ENCODE measurements at regions not wholly inside any gene's neighbourhood (a gene's known extent, or its start where the extent isn't known, plus 50 kb on each side); places are given as distances from the start of the nearest gene placed in this dataset.

DNA sequence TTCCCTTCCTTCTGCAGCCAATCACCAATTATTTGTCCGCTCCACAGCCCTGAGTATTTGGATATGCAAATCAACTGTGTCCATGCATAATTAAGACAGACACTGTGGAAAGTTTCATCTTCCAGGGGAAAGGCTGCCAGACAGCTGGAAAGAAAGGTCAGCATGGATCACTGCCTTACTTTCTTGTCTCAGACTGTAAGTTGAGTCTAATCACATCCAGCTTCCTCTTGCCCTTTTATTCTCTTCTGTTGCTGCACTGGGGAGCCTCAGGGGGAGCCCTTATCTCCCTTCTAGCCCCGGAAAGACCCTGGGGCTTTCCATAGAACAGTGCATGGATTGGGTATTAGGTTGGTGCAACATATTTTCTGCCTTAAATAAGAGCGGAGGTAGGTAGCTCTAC is 182.9 kb downstream of the OMA1 start:
- TF ChIP-seq, protein P1, sequence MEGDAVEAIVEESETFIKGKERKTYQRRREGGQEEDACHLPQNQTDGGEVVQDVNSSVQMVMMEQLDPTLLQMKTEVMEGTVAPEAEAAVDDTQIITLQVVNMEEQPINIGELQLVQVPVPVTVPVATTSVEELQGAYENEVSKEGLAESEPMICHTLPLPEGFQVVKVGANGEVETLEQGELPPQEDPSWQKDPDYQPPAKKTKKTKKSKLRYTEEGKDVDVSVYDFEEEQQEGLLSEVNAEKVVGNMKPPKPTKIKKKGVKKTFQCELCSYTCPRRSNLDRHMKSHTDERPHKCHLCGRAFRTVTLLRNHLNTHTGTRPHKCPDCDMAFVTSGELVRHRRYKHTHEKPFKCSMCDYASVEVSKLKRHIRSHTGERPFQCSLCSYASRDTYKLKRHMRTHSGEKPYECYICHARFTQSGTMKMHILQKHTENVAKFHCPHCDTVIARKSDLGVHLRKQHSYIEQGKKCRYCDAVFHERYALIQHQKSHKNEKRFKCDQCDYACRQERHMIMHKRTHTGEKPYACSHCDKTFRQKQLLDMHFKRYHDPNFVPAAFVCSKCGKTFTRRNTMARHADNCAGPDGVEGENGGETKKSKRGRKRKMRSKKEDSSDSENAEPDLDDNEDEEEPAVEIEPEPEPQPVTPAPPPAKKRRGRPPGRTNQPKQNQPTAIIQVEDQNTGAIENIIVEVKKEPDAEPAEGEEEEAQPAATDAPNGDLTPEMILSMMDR (IDR thresholded peaks at IDR 0.05), result no peak
- no peak for TF ChIP-seq CHD2 (IDR thresholded peaks at IDR 0.05; ENCODE audit: low read length, partially characterized antibody)
- TF ChIP-seq, protein P2, sequence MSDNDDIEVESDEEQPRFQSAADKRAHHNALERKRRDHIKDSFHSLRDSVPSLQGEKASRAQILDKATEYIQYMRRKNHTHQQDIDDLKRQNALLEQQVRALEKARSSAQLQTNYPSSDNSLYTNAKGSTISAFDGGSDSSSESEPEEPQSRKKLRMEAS (IDR thresholded peaks at IDR 0.05; ENCODE audit: low read depth), result no peak
- TF ChIP-seq, protein P3, sequence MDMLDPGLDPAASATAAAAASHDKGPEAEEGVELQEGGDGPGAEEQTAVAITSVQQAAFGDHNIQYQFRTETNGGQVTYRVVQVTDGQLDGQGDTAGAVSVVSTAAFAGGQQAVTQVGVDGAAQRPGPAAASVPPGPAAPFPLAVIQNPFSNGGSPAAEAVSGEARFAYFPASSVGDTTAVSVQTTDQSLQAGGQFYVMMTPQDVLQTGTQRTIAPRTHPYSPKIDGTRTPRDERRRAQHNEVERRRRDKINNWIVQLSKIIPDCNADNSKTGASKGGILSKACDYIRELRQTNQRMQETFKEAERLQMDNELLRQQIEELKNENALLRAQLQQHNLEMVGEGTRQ (IDR thresholded peaks at IDR 0.05; ENCODE audit: borderline replicate concordance, low read depth, low read length), result no peak
- TF ChIP-seq YY1 (IDR thresholded peaks at IDR 0.05; ENCODE audit: low read depth), result no peak
- TF ChIP-seq POLR2AphosphoS5 (IDR thresholded peaks at IDR 0.05; ENCODE audit: low read depth, low read length), result no peak
- TF ChIP-seq, protein P4, sequence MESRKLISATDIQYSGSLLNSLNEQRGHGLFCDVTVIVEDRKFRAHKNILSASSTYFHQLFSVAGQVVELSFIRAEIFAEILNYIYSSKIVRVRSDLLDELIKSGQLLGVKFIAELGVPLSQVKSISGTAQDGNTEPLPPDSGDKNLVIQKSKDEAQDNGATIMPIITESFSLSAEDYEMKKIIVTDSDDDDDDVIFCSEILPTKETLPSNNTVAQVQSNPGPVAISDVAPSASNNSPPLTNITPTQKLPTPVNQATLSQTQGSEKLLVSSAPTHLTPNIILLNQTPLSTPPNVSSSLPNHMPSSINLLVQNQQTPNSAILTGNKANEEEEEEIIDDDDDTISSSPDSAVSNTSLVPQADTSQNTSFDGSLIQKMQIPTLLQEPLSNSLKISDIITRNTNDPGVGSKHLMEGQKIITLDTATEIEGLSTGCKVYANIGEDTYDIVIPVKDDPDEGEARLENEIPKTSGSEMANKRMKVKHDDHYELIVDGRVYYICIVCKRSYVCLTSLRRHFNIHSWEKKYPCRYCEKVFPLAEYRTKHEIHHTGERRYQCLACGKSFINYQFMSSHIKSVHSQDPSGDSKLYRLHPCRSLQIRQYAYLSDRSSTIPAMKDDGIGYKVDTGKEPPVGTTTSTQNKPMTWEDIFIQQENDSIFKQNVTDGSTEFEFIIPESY (IDR thresholded peaks at IDR 0.05; ENCODE audit: borderline replicate concordance, low read depth), result no peak
- no peak for TF ChIP-seq JUND (IDR thresholded peaks at IDR 0.05)
- no peak for TF ChIP-seq NRF1 (IDR thresholded peaks at IDR 0.05; ENCODE audit: low read depth, low read length)
- TF ChIP-seq RXRA (IDR thresholded peaks at IDR 0.05; ENCODE audit: borderline replicate concordance, low read depth), result no peak
- TF ChIP-seq ELF1 (IDR thresholded peaks at IDR 0.05), result no peak
- no peak for TF ChIP-seq FOXM1 (IDR thresholded peaks at IDR 0.05; ENCODE audit: low read depth)
- TF ChIP-seq GABPA (IDR thresholded peaks at IDR 0.05; ENCODE audit: low read depth), result no peak

All from SK-N-SH (cell line).